ENCODE measurements at regions not wholly inside any gene's neighbourhood (a gene's known extent, or its start where the extent isn't known, plus 50 kb on each side); places are given as distances from the start of the nearest gene placed in this dataset.

GRCh38 chr5:44446399-44446798 lies 57.2 kb upstream of the FGF10 start:
- Mint-ChIP-seq H3K36me3 (ENCODE audit: low read depth) (no peaks in the 10 kb centered on the region), H3K4me3 (no peak overlapping the region), H3K4me1 (no peaks in the 10 kb centered on the region), H3K27me3 (no peaks in the 10 kb centered on the region), H3K9me3 (peaks cover 3% of the 10 kb centered on the region), H3K27ac (no peak overlapping the region)
- ChIA-PET CTCF (no interaction called here), POLR2A (no interaction called here)
- ATAC-seq (ENCODE audit: low read depth) (no peak), DNase-seq (no peak)
- intact Hi-C loops (cut with micrococcal nuclease), result no loop called here
- no peak for TF ChIP-seq CTCF (IDR thresholded peaks at IDR 0.05)

GRCh38 chr5:44443172-44443571 lies 54.0 kb upstream of the FGF10 start:
- ATAC-seq (ENCODE audit: low read depth) (no peak), DNase-seq (no peak)
- H3K27me3 Mint-ChIP-seq, result no peaks in the 10 kb centered on the region
- H3K9me3 Mint-ChIP-seq, result peaks cover 3% of the 10 kb centered on the region
- TF ChIP-seq CTCF (IDR thresholded peaks at IDR 0.05), result no peak
- H3K27ac Mint-ChIP-seq, result no peak overlapping the region
- POLR2A ChIA-PET, result no interaction called here
- no peaks in the 10 kb centered on the region for H3K4me1 Mint-ChIP-seq
- intact Hi-C loops (cut with micrococcal nuclease), result no loop called here
- no peak overlapping the region for H3K4me3 Mint-ChIP-seq
- H3K36me3 Mint-ChIP-seq (ENCODE audit: low read depth), result no peaks in the 10 kb centered on the region
- CTCF ChIA-PET, result no interaction called here

- Mint-ChIP-seq H3K9me3 (peaks cover 3% of the 10 kb centered on the region), H3K4me3 (no peak overlapping the region), H3K4me1 (no peaks in the 10 kb centered on the region), H3K36me3 (ENCODE audit: low read depth) (no peaks in the 10 kb centered on the region), H3K27me3 (no peaks in the 10 kb centered on the region), H3K27ac (no peak overlapping the region)
- ChIA-PET CTCF (no interaction called here), POLR2A (no interaction called here)
- TF ChIP-seq CTCF (IDR thresholded peaks at IDR 0.05), result no peak
- intact Hi-C loops (cut with micrococcal nuclease), result no loop called here
- DNase-seq (no peak), ATAC-seq (ENCODE audit: low read depth) (no peak)
Measured at GRCh38 chr5:44441460-44441859, 52.2 kb upstream of the FGF10 start.

GRCh38 chr5:44440186-44440585 lies 51.0 kb upstream of the FGF10 start:
- CTCF ChIA-PET, result no interaction called here
- Mint-ChIP-seq H3K4me3 (no peak overlapping the region), H3K27ac (no peak overlapping the region), H3K36me3 (ENCODE audit: low read depth) (no peaks in the 10 kb centered on the region), H3K27me3 (no peaks in the 10 kb centered on the region), H3K4me1 (no peaks in the 10 kb centered on the region), H3K9me3 (peaks cover 3% of the 10 kb centered on the region)
- POLR2A ChIA-PET, result no interaction called here
- TF ChIP-seq CTCF (IDR thresholded peaks at IDR 0.05), result no peak
- DNase-seq (no peak), ATAC-seq (ENCODE audit: low read depth) (no peak)
- intact Hi-C loops (cut with micrococcal nuclease), result no loop called here

Data from activated B cell treated with CpG ODN at 0.5 μM for 24 hours (primary cell).